ENCODE measurements at regions not wholly inside any gene's neighbourhood (a gene's known extent, or its start where the extent isn't known, plus 50 kb on each side); places are given as distances from the start of the nearest gene placed in this dataset.
"Not testable (repeated sequence)": the region's sequence is repeated elsewhere in the genome, so short reads cannot be mapped to it uniquely, and the experiment has no call there.

- Histone ChIP-seq H3K27ac (ENCODE audit: low read length) (no peak overlapping the region), H3K9me3 (ENCODE audit: control insufficient read depth, insufficient read depth, low read length) (peaks cover 1% of the 10 kb centered on the region; the same call in 1 of the 2 replicates), H3K4me3 (ENCODE audit: low read length) (no peak overlapping the region), H3K27me3 (ENCODE audit: control insufficient read depth, insufficient read depth, low read length) (no peaks in the 10 kb centered on the region), H3K4me1 (ENCODE audit: control insufficient read depth, insufficient read depth, low read length) (peaks cover 2% of the 10 kb centered on the region; the same call in 1 of the 2 replicates), H3K36me3 (ENCODE audit: control insufficient read depth, insufficient read depth, low read length) (no peaks in the 10 kb centered on the region)
- no peak for DNase-seq (ENCODE audit: low read depth, low spot score)
- WGBS (ENCODE audit: insufficient coverage, insufficient read length) = no CpG with 5 or more reads among the region's 6 CpGs
These were observed 131.5 kb downstream of the TFCP2L1 start for GRCh38 chr2:121153516-121153915.

- Histone ChIP-seq H3K4me3 (ENCODE audit: low read length) (no peak overlapping the region), H3K36me3 (ENCODE audit: control insufficient read depth, insufficient read depth, low read length) (no peaks in the 10 kb centered on the region), H3K4me1 (ENCODE audit: control insufficient read depth, insufficient read depth, low read length) (no peaks in the 10 kb centered on the region; the same call in 1 of the 2 replicates), H3K27ac (ENCODE audit: low read length) (no peak overlapping the region), H3K27me3 (ENCODE audit: control insufficient read depth, insufficient read depth, low read length) (no peaks in the 10 kb centered on the region), H3K9me3 (ENCODE audit: control insufficient read depth, insufficient read depth, low read length) (peaks cover 1% of the 10 kb centered on the region; the same call in 1 of the 2 replicates)
- no CpG with 5 or more reads among the region's 11 CpGs for WGBS (ENCODE audit: insufficient coverage, insufficient read length)
- no peak for DNase-seq (ENCODE audit: low read depth, low spot score)
These were observed 129.4 kb downstream of the TFCP2L1 start for GRCh38 chr2:121155502-121156056.

DNA sequence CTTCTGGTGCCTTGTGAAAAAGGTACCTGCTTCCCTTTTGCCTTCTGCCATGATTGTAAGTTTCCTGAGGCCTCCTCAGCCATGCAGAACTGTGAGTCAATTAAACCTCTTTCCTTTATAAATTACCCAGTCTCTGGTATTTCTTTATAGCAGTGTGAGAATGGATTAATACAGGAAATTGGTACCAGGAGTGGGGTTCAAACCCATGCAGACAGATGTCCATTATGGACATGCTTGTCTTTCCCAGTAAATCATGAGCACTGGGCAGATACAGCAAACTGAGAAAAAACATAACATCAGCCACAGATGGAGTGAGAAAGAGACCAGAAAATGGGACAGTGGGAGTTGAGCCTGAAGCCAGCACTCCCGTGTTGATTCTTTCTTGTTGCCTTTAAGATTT, 127.5 kb downstream of the TFCP2L1 start:
- DNase-seq (ENCODE audit: low read depth, low spot score) = not testable (repeated sequence)
- WGBS (ENCODE audit: insufficient coverage, insufficient read length) = no CpG with 5 or more reads among the region's 1 CpG

DNA sequence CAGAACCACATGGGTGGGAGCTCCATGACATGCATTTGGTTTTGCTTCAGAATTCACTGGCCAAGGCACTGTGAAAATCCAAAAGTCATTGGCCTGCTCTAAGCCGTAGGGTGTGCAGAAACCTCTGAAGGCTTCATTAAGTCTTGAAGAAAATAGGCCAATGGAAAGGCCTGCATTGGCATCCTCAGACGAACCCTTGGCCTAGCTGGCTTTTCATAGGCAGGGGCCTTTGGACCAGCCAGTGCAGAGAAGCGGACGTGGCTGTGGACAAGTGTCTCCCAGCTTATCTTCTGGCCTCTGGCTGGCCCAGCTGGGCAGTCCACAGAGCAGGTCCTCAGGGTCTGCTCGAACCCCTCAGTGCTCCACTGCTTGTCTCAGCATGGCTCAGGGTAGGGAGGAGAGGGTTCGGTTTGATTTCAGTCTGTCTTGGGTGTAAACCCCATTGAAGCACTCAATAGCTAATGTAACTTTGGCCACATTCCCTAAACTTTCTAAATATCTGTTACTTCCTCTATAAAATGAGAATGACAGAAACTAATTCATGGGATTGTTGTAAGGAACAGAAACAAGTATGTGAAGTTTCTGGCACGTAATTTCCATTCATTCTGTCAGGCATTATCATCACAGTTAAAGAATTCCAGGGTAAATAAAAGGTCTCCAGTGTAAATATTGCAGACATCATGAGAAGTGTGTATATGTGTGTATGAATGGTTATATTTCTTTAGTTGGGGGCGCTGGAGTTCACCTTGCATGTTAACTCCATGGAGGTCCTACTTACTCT, 125.5 kb downstream of the TFCP2L1 start:
- no peaks in the 10 kb centered on the region for H3K36me3 ChIP-seq (ENCODE audit: control insufficient read depth, insufficient read depth, low read length)
- WGBS (ENCODE audit: insufficient coverage, insufficient read length) = no CpG with 5 or more reads among the region's 8 CpGs
- peaks cover 1% of the 10 kb centered on the region; the same call in 1 of the 2 replicates for H3K9me3 ChIP-seq (ENCODE audit: control insufficient read depth, insufficient read depth, low read length)
- no peak for DNase-seq (ENCODE audit: low read depth, low spot score)
- H3K4me3 ChIP-seq (ENCODE audit: low read length) = no peak overlapping the region
- no peaks in the 10 kb centered on the region for H3K27me3 ChIP-seq (ENCODE audit: control insufficient read depth, insufficient read depth, low read length)
- H3K27ac ChIP-seq (ENCODE audit: low read length) = no peak overlapping the region
- H3K4me1 ChIP-seq (ENCODE audit: control insufficient read depth, insufficient read depth, low read length) = no peaks in the 10 kb centered on the region; the same call in 1 of the 2 replicates

More for the DNA sequence above, 127.5 kb downstream of the TFCP2L1 start:
- not testable (repeated sequence) for H3K4me3 ChIP-seq (ENCODE audit: low read length); H3K27ac ChIP-seq (ENCODE audit: low read length); H3K36me3 ChIP-seq (ENCODE audit: control insufficient read depth, insufficient read depth, low read length); H3K27me3 ChIP-seq (ENCODE audit: control insufficient read depth, insufficient read depth, low read length); H3K4me1 ChIP-seq (ENCODE audit: control insufficient read depth, insufficient read depth, low read length); H3K9me3 ChIP-seq (ENCODE audit: control insufficient read depth, insufficient read depth, low read length)

DNA sequence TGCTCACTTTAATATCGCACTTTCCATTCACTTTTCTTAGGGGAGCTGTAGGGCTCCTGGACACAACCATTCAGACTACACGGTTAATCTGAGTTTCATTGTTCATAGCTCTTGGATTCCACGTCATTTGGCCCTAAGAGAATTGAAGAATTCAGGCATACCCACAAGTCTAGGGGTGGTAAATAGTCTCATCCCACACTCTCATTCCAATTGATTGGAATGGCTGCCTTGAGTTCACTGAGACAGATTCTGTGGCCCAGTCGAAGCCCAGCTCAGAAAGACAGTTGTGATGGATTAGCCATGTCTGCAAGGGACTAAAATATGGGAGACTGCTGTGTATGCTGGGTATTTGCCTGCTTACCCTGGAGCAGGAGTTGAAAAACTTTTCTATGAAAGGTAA, 124.6 kb downstream of the TFCP2L1 start:
- WGBS (ENCODE audit: insufficient coverage, insufficient read length) = no CpG with 5 or more reads among the region's 4 CpGs
- no peaks in the 10 kb centered on the region for H3K27me3 ChIP-seq (ENCODE audit: control insufficient read depth, insufficient read depth, low read length)
- no peaks in the 10 kb centered on the region for H3K36me3 ChIP-seq (ENCODE audit: control insufficient read depth, insufficient read depth, low read length)
- H3K4me1 ChIP-seq (ENCODE audit: control insufficient read depth, insufficient read depth, low read length) = no peaks in the 10 kb centered on the region; the same call in 1 of the 2 replicates
- DNase-seq (ENCODE audit: low read depth, low spot score) = no peak
- peaks cover 1% of the 10 kb centered on the region; the same call in 1 of the 2 replicates for H3K9me3 ChIP-seq (ENCODE audit: control insufficient read depth, insufficient read depth, low read length)
- no peak overlapping the region for H3K4me3 ChIP-seq (ENCODE audit: low read length)
- H3K27ac ChIP-seq (ENCODE audit: low read length) = no peak overlapping the region

- H3K36me3 ChIP-seq (ENCODE audit: control insufficient read depth, insufficient read depth, low read length) = no peaks in the 10 kb centered on the region
- DNase-seq (ENCODE audit: low read depth, low spot score) = no peak
- H3K27me3 ChIP-seq (ENCODE audit: control insufficient read depth, insufficient read depth, low read length) = no peaks in the 10 kb centered on the region
- H3K9me3 ChIP-seq (ENCODE audit: control insufficient read depth, insufficient read depth, low read length) = peaks cover 1% of the 10 kb centered on the region; the same call in 1 of the 2 replicates
- H3K27ac ChIP-seq (ENCODE audit: low read length) = no peak overlapping the region
- H3K4me1 ChIP-seq (ENCODE audit: control insufficient read depth, insufficient read depth, low read length) = no peaks in the 10 kb centered on the region; the same call in 1 of the 2 replicates
- no CpG with 5 or more reads among the region's 1 CpG for WGBS (ENCODE audit: insufficient coverage, insufficient read length)
- H3K4me3 ChIP-seq (ENCODE audit: low read length) = no peak overlapping the region
These were observed 123.7 kb downstream of the TFCP2L1 start for GRCh38 chr2:121161272-121161671.

DNA sequence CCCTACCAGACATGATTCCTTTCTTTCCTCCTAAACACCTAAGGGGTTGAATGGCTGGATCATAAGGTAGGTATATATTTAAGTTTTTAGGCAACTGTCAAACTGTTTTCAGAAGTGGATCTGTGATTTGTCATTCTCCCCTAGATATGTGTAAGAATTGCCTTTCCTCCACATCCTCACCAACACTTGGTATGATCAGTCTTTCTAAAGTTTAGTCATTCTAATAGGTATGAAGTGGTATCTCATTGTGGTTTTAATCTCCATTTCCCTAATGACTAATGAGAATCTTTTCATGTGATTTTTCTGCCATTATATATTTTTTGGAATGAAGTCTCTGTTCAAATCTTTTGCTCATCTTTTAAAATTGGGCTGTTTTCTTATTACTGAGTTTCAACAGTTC, 122.1 kb downstream of the TFCP2L1 start:
- DNase-seq (ENCODE audit: low read depth, low spot score) = no peak
- H3K27me3 ChIP-seq (ENCODE audit: control insufficient read depth, insufficient read depth, low read length) = no peaks in the 10 kb centered on the region
- H3K4me1 ChIP-seq (ENCODE audit: control insufficient read depth, insufficient read depth, low read length) = no peaks in the 10 kb centered on the region; the same call in 1 of the 2 replicates
- H3K9me3 ChIP-seq (ENCODE audit: control insufficient read depth, insufficient read depth, low read length) = no peaks in the 10 kb centered on the region
- no peak overlapping the region for H3K4me3 ChIP-seq (ENCODE audit: low read length)
- no peak overlapping the region for H3K27ac ChIP-seq (ENCODE audit: low read length)
- H3K36me3 ChIP-seq (ENCODE audit: control insufficient read depth, insufficient read depth, low read length) = no peaks in the 10 kb centered on the region

GRCh38 chr2:121164042-121164441, 121.0 kb downstream of the TFCP2L1 start:
- no peak overlapping the region for H3K4me3 ChIP-seq (ENCODE audit: low read length)
- no peaks in the 10 kb centered on the region for H3K27me3 ChIP-seq (ENCODE audit: control insufficient read depth, insufficient read depth, low read length)
- no peak for DNase-seq (ENCODE audit: low read depth, low spot score)
- no peaks in the 10 kb centered on the region for H3K36me3 ChIP-seq (ENCODE audit: control insufficient read depth, insufficient read depth, low read length)
- H3K9me3 ChIP-seq (ENCODE audit: control insufficient read depth, insufficient read depth, low read length) = no peaks in the 10 kb centered on the region
- H3K4me1 ChIP-seq (ENCODE audit: control insufficient read depth, insufficient read depth, low read length) = no peaks in the 10 kb centered on the region; the same call in 1 of the 2 replicates
- WGBS (ENCODE audit: insufficient coverage, insufficient read length) = no CpG with 5 or more reads among the region's 3 CpGs
- H3K27ac ChIP-seq (ENCODE audit: low read length) = no peak overlapping the region

GRCh38 chr2:121165038-121165542, 119.9 kb downstream of the TFCP2L1 start:
- Histone ChIP-seq H3K4me1 (ENCODE audit: control insufficient read depth, insufficient read depth, low read length) (no peaks in the 10 kb centered on the region), H3K27ac (ENCODE audit: low read length) (no peak overlapping the region), H3K4me3 (ENCODE audit: low read length) (no peak overlapping the region), H3K36me3 (ENCODE audit: control insufficient read depth, insufficient read depth, low read length) (no peaks in the 10 kb centered on the region), H3K9me3 (ENCODE audit: control insufficient read depth, insufficient read depth, low read length) (no peaks in the 10 kb centered on the region), H3K27me3 (ENCODE audit: control insufficient read depth, insufficient read depth, low read length) (no peaks in the 10 kb centered on the region)
- no CpG with 5 or more reads among the region's 1 CpG for WGBS (ENCODE audit: insufficient coverage, insufficient read length)
- no peak for DNase-seq (ENCODE audit: low read depth, low spot score)

All from iPS DF 6.9 (cell line).